Epithelial cell of esophagus (primary cell): ENCODE measurements at regions not wholly inside any gene's neighbourhood (a gene's known extent, or its start where the extent isn't known, plus 50 kb on each side); places are given as distances from the start of the nearest gene placed in this dataset.
"Not testable (repeated sequence)": the region's sequence is repeated elsewhere in the genome, so short reads cannot be mapped to it uniquely, and the experiment has no call there.

Experiments used
- DNase-seq: peaks from one replicate; pipeline ENCODE4 v3.0.0; 2010; ENCODE audit warnings: low read depth
- H3K4me3 ChIP-seq: 2 replicates; pipeline ENCODE4 v1.5.1; 2011; ENCODE audit warnings: mild to moderate bottlenecking, low read length, control low read depth
- CTCF ChIP-seq: IDR thresholded peaks from 2 replicates; pipeline ENCODE4 v1.5.1; 2011; ENCODE audit warnings: low read depth, mild to moderate bottlenecking, low read length, control low read depth, inconsistent platforms; ENCODE audit not compliant: insufficient read depth; ENCODE audit errors: missing control alignments

GRCh38 chr1:105210747-105211146, 1461.0 kb downstream of the AMY1C start:
- no peak for DNase-seq
- TF ChIP-seq CTCF, result no peak
- H3K4me3 ChIP-seq, result no peak overlapping the region

GRCh38 chr1:105231378-105231777, 1481.7 kb downstream of the AMY1C start:
- no peak for DNase-seq
- no peak for TF ChIP-seq CTCF
- no peak overlapping the region for H3K4me3 ChIP-seq

DNA sequence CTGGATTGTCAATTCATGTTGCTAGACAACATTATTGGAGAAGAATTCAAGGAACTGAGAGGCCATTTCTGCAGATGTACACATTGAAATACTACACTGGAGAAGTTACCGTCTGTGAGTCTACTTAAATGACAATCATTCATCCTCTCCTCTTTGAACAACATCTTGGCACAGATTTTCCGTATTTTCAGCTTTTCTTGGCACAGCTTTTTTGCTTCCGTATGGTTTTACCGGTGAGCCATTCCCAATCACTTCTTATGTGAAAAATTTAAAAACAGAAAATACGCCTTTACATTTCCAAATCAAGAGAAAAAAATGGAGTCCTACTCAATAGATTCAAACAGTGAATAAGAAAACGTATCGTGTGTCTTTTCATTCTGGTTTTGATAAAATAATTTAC, 1493.7 kb downstream of the AMY1C start:
- H3K4me3 ChIP-seq, result no peak overlapping the region
- TF ChIP-seq CTCF, result no peak
- no peak for DNase-seq

- no peak for TF ChIP-seq CTCF
- H3K4me3 ChIP-seq, result no peak overlapping the region
- DNase-seq, result no peak
Measured at GRCh38 chr1:105243969-105244368, 1494.3 kb downstream of the AMY1C start.

- TF ChIP-seq CTCF, result no peak
- no peak overlapping the region for H3K4me3 ChIP-seq
- no peak for DNase-seq
Measured at GRCh38 chr1:105254906-105255305, 1505.2 kb downstream of the AMY1C start.

DNA sequence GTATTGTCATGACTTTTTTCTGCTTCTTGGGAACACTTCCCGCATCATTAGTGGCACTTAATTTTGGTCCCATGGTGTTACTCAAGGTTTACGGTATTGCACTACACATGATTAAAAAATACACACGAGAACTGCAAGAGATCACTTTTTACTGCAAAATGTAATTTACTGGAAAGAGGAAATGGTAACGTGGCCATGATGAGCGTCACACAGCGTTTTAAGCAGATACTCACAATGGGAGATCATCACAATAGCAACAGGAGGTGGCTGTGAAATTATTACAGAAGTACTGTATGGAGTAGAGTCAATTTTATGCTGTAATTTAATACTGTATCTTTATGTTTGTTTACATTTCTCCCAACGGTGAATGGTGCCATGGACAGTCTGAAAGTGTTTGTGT, 1510.3 kb downstream of the AMY1C start:
- DNase-seq, result no peak
- no peak for TF ChIP-seq CTCF
- H3K4me3 ChIP-seq, result no peak overlapping the region

DNA sequence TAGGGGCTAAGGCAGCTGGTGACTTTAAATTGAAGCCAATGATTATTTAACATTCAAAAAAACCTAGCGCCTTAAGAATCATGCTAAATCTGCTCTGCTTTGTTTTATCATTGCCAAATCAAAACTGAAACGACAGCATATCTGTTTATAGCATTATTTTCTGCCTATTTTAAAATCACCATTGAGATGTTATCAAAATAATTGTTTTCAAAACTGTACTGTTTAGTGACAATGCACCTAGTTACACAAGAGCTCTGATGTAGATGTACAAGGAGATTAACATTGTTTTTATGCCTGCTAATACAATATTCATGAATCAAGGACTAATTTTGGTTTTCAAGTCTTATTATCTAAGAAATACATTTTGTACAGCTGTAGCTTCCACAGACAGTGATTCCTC, 1521.3 kb downstream of the AMY1C start:
- DNase-seq, result no peak
- no peak for TF ChIP-seq CTCF
- H3K4me3 ChIP-seq, result no peak overlapping the region

DNA sequence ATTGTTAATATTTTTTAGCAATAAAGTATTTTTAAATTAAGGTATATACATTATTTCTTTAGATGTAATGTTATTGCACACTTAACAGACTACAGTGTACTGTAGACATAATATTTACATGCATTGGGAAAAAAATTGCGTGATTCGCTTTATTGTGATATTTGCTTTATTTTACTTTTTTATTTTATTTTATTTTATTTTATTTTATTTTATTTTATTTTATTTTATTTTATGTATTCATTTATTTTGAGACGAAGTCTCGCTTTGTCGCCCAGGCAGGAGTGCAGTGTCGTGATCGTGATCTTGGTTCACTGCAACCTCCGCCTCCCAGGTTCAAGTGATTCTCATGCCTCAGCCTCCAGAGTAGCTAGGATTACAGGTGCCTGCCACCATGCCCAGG, 1522.7 kb downstream of the AMY1C start:
- H3K4me3 ChIP-seq, DNase-seq: not testable (repeated sequence)
